ENCODE measurements at regions not wholly inside any gene's neighbourhood (a gene's known extent, or its start where the extent isn't known, plus 50 kb on each side); places are given as distances from the start of the nearest gene placed in this dataset.

GRCh38 chr9:129383561-129384490 lies 205.8 kb upstream of the IER5L start:
- DNase-seq (ENCODE audit: extremely low spot score): no peak
- Histone ChIP-seq H3K4me1 (peaks cover 19 to 24% (median 20%) of the 10 kb centered on the region in 4 donors), H3K27ac (replicated peaks in 1 of 4) (peak overlapping the region; percentile 83 to 91 (median 88)), H3K27me3 (no peaks in the 10 kb centered on the region), H3K36me3 (no peaks in the 10 kb centered on the region), H3K4me3 (peak overlapping the region; percentile 62 to 70 (median 64)), H3K9me3 (no peaks in the 10 kb centered on the region)
- intact Hi-C loops (cut with DNase I): no loop called here
- 22% methylated on average over 26 of the region's 65 CpGs for WGBS
- no peak for TF ChIP-seq POLR2A (IDR thresholded peaks at IDR 0.05; ENCODE audit: low read depth)
- peak in 1 of 3 experiments; percentile 20 for TF ChIP-seq CTCF (IDR thresholded peaks at IDR 0.05)
- TF ChIP-seq POLR2AphosphoS5 (IDR thresholded peaks at IDR 0.05): peak; percentile 61 to 69
- no peak for TF ChIP-seq EP300 (IDR thresholded peaks at IDR 0.05)

- no peak for TF ChIP-seq EP300 (IDR thresholded peaks at IDR 0.05)
- TF ChIP-seq CTCF (IDR thresholded peaks at IDR 0.05): no peak
- no peak for TF ChIP-seq POLR2A (IDR thresholded peaks at IDR 0.05; ENCODE audit: low read depth)
- TF ChIP-seq POLR2AphosphoS5 (IDR thresholded peaks at IDR 0.05): no peak
- Histone ChIP-seq H3K27me3 (no peaks in the 10 kb centered on the region), H3K4me3 (peak overlapping the region; percentile 62 to 70 (median 64)), H3K4me1 (peaks cover 19 to 24% (median 20%) of the 10 kb centered on the region in 4 donors), H3K9me3 (no peaks in the 10 kb centered on the region), H3K27ac (replicated peaks in 1 of 4) (peak overlapping the region; percentile 83 to 91 (median 88)), H3K36me3 (no peaks in the 10 kb centered on the region)
- WGBS: no CpG with 5 or more reads among the region's 29 CpGs
- DNase-seq (ENCODE audit: extremely low spot score): no peak
- intact Hi-C loops (cut with DNase I): no loop called here
Observed at GRCh38 chr9:129383019-129383560, 205.0 kb upstream of the IER5L start.

GRCh38 chr9:129382281-129383018 lies 204.4 kb upstream of the IER5L start:
- DNase-seq (ENCODE audit: extremely low spot score): no peak
- intact Hi-C loops (cut with DNase I): no loop called here
- Histone ChIP-seq H3K27ac (replicated peaks in 1 of 4) (peak overlapping the region; percentile 83 to 91 (median 88)), H3K4me3 (peak overlapping the region; percentile 62 to 70 (median 64)), H3K27me3 (no peaks in the 10 kb centered on the region), H3K9me3 (no peaks in the 10 kb centered on the region), H3K4me1 (peaks cover 19 to 24% (median 20%) of the 10 kb centered on the region in 4 donors), H3K36me3 (no peaks in the 10 kb centered on the region)
- TF ChIP-seq POLR2AphosphoS5 (IDR thresholded peaks at IDR 0.05) (peak in 1 of 2 donors; percentile 41), EP300 (IDR thresholded peaks at IDR 0.05) (no peak)
- 71% methylated on average over 4 of the region's 5 CpGs for WGBS

- Histone ChIP-seq H3K4me3 (no peak overlapping the region), H3K27me3 (no peaks in the 10 kb centered on the region), H3K9me3 (no peaks in the 10 kb centered on the region), H3K27ac (replicated peaks in 1 of 4) (no peak overlapping the region), H3K4me1 (peaks cover 19 to 24% (median 20%) of the 10 kb centered on the region in 4 donors), H3K36me3 (no peaks in the 10 kb centered on the region)
- DNase-seq (ENCODE audit: extremely low spot score): no peak
- intact Hi-C loops (cut with DNase I): no loop called here
- TF ChIP-seq POLR2A (IDR thresholded peaks at IDR 0.05; ENCODE audit: low read depth): no peak
- no peak for TF ChIP-seq POLR2AphosphoS5 (IDR thresholded peaks at IDR 0.05)
- TF ChIP-seq EP300 (IDR thresholded peaks at IDR 0.05): no peak
- no peak for TF ChIP-seq CTCF (IDR thresholded peaks at IDR 0.05)
- WGBS: 94% methylated on average over 7 of the region's 12 CpGs
Observed at GRCh38 chr9:129381481-129381957, 203.5 kb upstream of the IER5L start.

Data from esophagus muscularis mucosa (tissue), 4 donors.